HFF-Myc (cell line): ENCODE measurements at regions not wholly inside any gene's neighbourhood (a gene's known extent, or its start where the extent isn't known, plus 50 kb on each side); places are given as distances from the start of the nearest gene placed in this dataset.
"Not testable (repeated sequence)": the region's sequence is repeated elsewhere in the genome, so short reads cannot be mapped to it uniquely, and the experiment has no call there.

Source experiments
- DNase-seq: peaks from one replicate; pipeline ENCODE4 v3.0.0-alpha.2; 2011; ENCODE audit warnings: low read depth; ENCODE audit errors: extremely low read depth
- H3K4me3 ChIP-seq: replicated peaks from 2 replicates; pipeline ENCODE4 v1.5.1; 2011; ENCODE audit warnings: low read depth, mild to moderate bottlenecking, control low read depth, low read length
- CTCF ChIP-seq: IDR thresholded peaks from 2 replicates; pipeline ENCODE4 v1.5.1; 2012; ENCODE audit warnings: mild to moderate bottlenecking, low read depth, low read length, control low read depth; ENCODE audit errors: missing control alignments

GRCh38 chr12:89151536-89151935 lies 200.8 kb downstream of the DUSP6 start:
- no peak for TF ChIP-seq CTCF
- no peak overlapping the region for H3K4me3 ChIP-seq
- no peak for DNase-seq

- not testable (repeated sequence) for DNase-seq
These were observed 201.5 kb downstream of the DUSP6 start for GRCh38 chr12:89150789-89151188.

GRCh38 chr12:89140602-89141238 lies 211.6 kb downstream of the DUSP6 start:
- H3K4me3 ChIP-seq, result no peak overlapping the region
- no peak for DNase-seq
- no peak for TF ChIP-seq CTCF

More at GRCh38 chr12:89150789-89151188, 201.5 kb downstream of the DUSP6 start:
- not testable (repeated sequence) for H3K4me3 ChIP-seq

GRCh38 chr12:89140141-89140540 lies 212.2 kb downstream of the DUSP6 start:
- no peak for TF ChIP-seq CTCF
- no peak for DNase-seq
- no peak overlapping the region for H3K4me3 ChIP-seq

GRCh38 chr12:89139390-89139789 lies 212.9 kb downstream of the DUSP6 start:
- no peak for DNase-seq
- no peak for TF ChIP-seq CTCF
- H3K4me3 ChIP-seq, result no peak overlapping the region

- H3K4me3 ChIP-seq, result no peak overlapping the region
- DNase-seq, result no peak
- TF ChIP-seq CTCF, result no peak
These were observed 214.1 kb downstream of the DUSP6 start for GRCh38 chr12:89138048-89138852.

GRCh38 chr12:89135976-89136634 lies 216.2 kb downstream of the DUSP6 start:
- no peak for DNase-seq

More at GRCh38 chr12:89135976-89136634, 216.2 kb downstream of the DUSP6 start:
- TF ChIP-seq CTCF, result no peak
- H3K4me3 ChIP-seq, result no peak overlapping the region
